H9 (cell line): ENCODE measurements at regions not wholly inside any gene's neighbourhood (a gene's known extent, or its start where the extent isn't known, plus 50 kb on each side); places are given as distances from the start of the nearest gene placed in this dataset.

ENCODE experiments used
- DNase-seq: peaks from one replicate; pipeline ENCODE4 v3.0.0-alpha.2; 2017
- H2AFZ ChIP-seq: one replicate; pipeline ENCODE4 v1.6.1; 2013; ENCODE audit warnings: mild to moderate bottlenecking, low read length, control low read depth, moderate library complexity
- H2AK5ac ChIP-seq: 2 replicates; pipeline ENCODE4 v1.6.1; 2013; ENCODE audit warnings: low read length, control low read depth, mixed read lengths; ENCODE audit not compliant: insufficient read length
- H2BK120ac ChIP-seq: one replicate; pipeline ENCODE4 v1.6.1; 2013; ENCODE audit warnings: low read depth, mild to moderate bottlenecking, low read length, control low read depth, inconsistent platforms; ENCODE audit not compliant: poor library complexity, severe bottlenecking
- H2BK12ac ChIP-seq: 2 replicates; pipeline ENCODE4 v1.6.1; 2013; ENCODE audit warnings: low read length, control low read depth, mixed read lengths, low read depth; ENCODE audit not compliant: insufficient read length
- H2BK15ac ChIP-seq: 2 replicates; pipeline ENCODE4 v1.6.1; 2013; ENCODE audit warnings: low read depth, low read length, control low read depth
- H2BK20ac ChIP-seq: one replicate; pipeline ENCODE4 v1.6.1; 2013; ENCODE audit warnings: low read depth, mild to moderate bottlenecking, low read length, control low read depth, inconsistent platforms; ENCODE audit not compliant: poor library complexity, severe bottlenecking
- H2BK5ac ChIP-seq: 2 replicates; pipeline ENCODE4 v1.6.1; 2013; ENCODE audit warnings: low read length, control low read depth, mixed read lengths; ENCODE audit not compliant: insufficient read length
- H3K14ac ChIP-seq: 2 replicates; pipeline ENCODE4 v1.6.1; 2013; ENCODE audit warnings: low read length, control low read depth; ENCODE audit not compliant: insufficient read depth
- H3K18ac ChIP-seq: 2 replicates; pipeline ENCODE4 v1.6.1; 2013; ENCODE audit warnings: low read depth, mild to moderate bottlenecking, mixed read lengths, low read length, control low read depth; ENCODE audit not compliant: insufficient read length
- H3K23ac ChIP-seq: 2 replicates; pipeline ENCODE4 v1.6.1; 2013; ENCODE audit warnings: low read length, control low read depth, mixed read lengths, low read depth; ENCODE audit not compliant: insufficient read length
- H3K23me2 ChIP-seq: 2 replicates; pipeline ENCODE4 v1.6.1; 2013; ENCODE audit warnings: low read depth, mild to moderate bottlenecking, mixed read lengths, low read length, control low read depth; ENCODE audit not compliant: insufficient read length, poor library complexity, severe bottlenecking
- H3K27ac ChIP-seq: 2 replicates; pipeline ENCODE4 v1.5.1; 2013; ENCODE audit warnings: low read length, control low read depth, mixed read lengths, low read depth; ENCODE audit not compliant: insufficient read length
- H3K27me3 ChIP-seq: 2 replicates; pipeline ENCODE4 v1.6.1; 2013; ENCODE audit warnings: low read length, control low read depth, inconsistent platforms; ENCODE audit not compliant: insufficient read depth
- H3K4ac ChIP-seq: 2 replicates; pipeline ENCODE4 v1.6.1; 2013; ENCODE audit warnings: low read depth, mild to moderate bottlenecking, control low read depth, inconsistent platforms, low read length, moderate library complexity
- H3K4me1 ChIP-seq: 2 replicates; pipeline ENCODE4 v1.6.1; 2013; ENCODE audit warnings: low read length, control low read depth, inconsistent platforms; ENCODE audit not compliant: insufficient read depth
- H3K4me2 ChIP-seq: 2 replicates; pipeline ENCODE4 v1.6.1; 2013; ENCODE audit warnings: low read length, control low read depth, mixed read lengths; ENCODE audit not compliant: insufficient read length, insufficient read depth
- H3K56ac ChIP-seq: 2 replicates; pipeline ENCODE4 v1.6.1; 2013; ENCODE audit warnings: low read depth, mild to moderate bottlenecking, mixed read lengths, low read length, control low read depth; ENCODE audit not compliant: insufficient read length
- H3K79me1 ChIP-seq: 2 replicates; pipeline ENCODE4 v1.6.1; 2013; ENCODE audit warnings: low read depth, mild to moderate bottlenecking, moderate library complexity, low read length, control low read depth, inconsistent platforms; ENCODE audit not compliant: insufficient read depth, poor library complexity, severe bottlenecking
- H3K79me2 ChIP-seq: 2 replicates; pipeline ENCODE4 v1.6.1; 2013; ENCODE audit warnings: low read length, control low read depth, inconsistent platforms; ENCODE audit not compliant: insufficient read depth
- H3K9ac ChIP-seq: 2 replicates; pipeline ENCODE4 v1.6.1; 2013; ENCODE audit warnings: low read length, control low read depth, mixed read lengths; ENCODE audit not compliant: insufficient read length; ENCODE audit errors: extremely low read depth
- H3K9me3 ChIP-seq: one replicate; pipeline ENCODE4 v1.6.1; 2013; ENCODE audit warnings: low read depth, low read length, inconsistent platforms; ENCODE audit not compliant: control insufficient read depth
- H3T11ph ChIP-seq: one replicate; pipeline ENCODE4 v1.6.1; 2013; ENCODE audit warnings: mild to moderate bottlenecking, low read length, control low read depth, inconsistent platforms
- H4K20me1 ChIP-seq: one replicate; pipeline ENCODE4 v1.6.1; 2013; ENCODE audit not compliant: control insufficient read depth, insufficient read length, insufficient read depth
- H4K5ac ChIP-seq: 2 replicates; pipeline ENCODE4 v1.6.1; 2013; ENCODE audit warnings: low read depth, mild to moderate bottlenecking, mixed read lengths, low read length, control low read depth; ENCODE audit not compliant: insufficient read length
- H4K8ac ChIP-seq: replicated peaks from 2 replicates; pipeline ENCODE4 v1.6.1; 2013; ENCODE audit warnings: low read length, control low read depth, mixed read lengths, low read depth; ENCODE audit not compliant: insufficient read length
- H4K91ac ChIP-seq: 2 replicates; pipeline ENCODE4 v1.6.1; 2013; ENCODE audit warnings: low read depth, mild to moderate bottlenecking, moderate library complexity, mixed read lengths, low read length, control low read depth; ENCODE audit not compliant: insufficient read length
- H3K27ac Mint-ChIP-seq, 3 experiments: 2 replicates in 2 of 3; 3 replicates in 1 of 3; pipeline ENCODE4 v1.8.0; 2020 to 2021; ENCODE audit warnings: mixed read lengths in 3 of 3, mild to moderate bottlenecking in 1 of 3, moderate library complexity in 1 of 3
- H3K27me3 Mint-ChIP-seq: 2 replicates; pipeline ENCODE4 v1.8.0; 2021; ENCODE audit warnings: low read depth, mild to moderate bottlenecking, moderate library complexity, mixed read lengths
- H3K36me3 Mint-ChIP-seq, 3 experiments: 2 replicates in 2 of 3; 3 replicates in 1 of 3; pipeline ENCODE4 v1.8.0; 2020 to 2021; ENCODE audit warnings: low read depth in 3 of 3, mixed read lengths in 3 of 3; ENCODE audit not compliant: insufficient read depth in 1 of 3
- H3K4me1 Mint-ChIP-seq, 2 experiments: 2 replicates each; pipeline ENCODE4 v1.8.0; 2020; ENCODE audit warnings: mixed read lengths in 2 of 2
- H3K4me3 Mint-ChIP-seq, 2 experiments: 2 replicates in 1 of 2; 3 replicates in 1 of 2; pipeline ENCODE4 v1.8.0; 2020 to 2021; ENCODE audit warnings: mild to moderate bottlenecking in 2 of 2, mixed read lengths in 2 of 2, moderate library complexity in 1 of 2
- H3K9me3 Mint-ChIP-seq, 2 experiments: 2 replicates in 1 of 2; 3 replicates in 1 of 2; pipeline ENCODE4 v1.8.0; 2020; ENCODE audit warnings: mild to moderate bottlenecking in 2 of 2, mixed read lengths in 2 of 2, moderate library complexity in 1 of 2
- WGBS: extraction: QIAGEN DNeasy Blood & Tissue Kit; methylation state at CpG from one replicate; pipeline ENCODE4 v1.1.7; 2013; ENCODE audit warnings: missing lambda C conversion rate, low lambda C conversion rate, mixed read lengths; ENCODE audit not compliant: insufficient read length; ENCODE audit errors: extremely low coverage; 5-methylcytosine and 5-hydroxymethylcytosine counted together
- TF ChIP-seq, protein P1 (sequence below): fragments of 200-600 bp; sonication (generic); conservative IDR thresholded peaks from 3 replicates; pipeline ENCODE4 v1.8.0; 2021; ENCODE audit warnings: antibody characterized with exemption, mild to moderate bottlenecking

DNA sequence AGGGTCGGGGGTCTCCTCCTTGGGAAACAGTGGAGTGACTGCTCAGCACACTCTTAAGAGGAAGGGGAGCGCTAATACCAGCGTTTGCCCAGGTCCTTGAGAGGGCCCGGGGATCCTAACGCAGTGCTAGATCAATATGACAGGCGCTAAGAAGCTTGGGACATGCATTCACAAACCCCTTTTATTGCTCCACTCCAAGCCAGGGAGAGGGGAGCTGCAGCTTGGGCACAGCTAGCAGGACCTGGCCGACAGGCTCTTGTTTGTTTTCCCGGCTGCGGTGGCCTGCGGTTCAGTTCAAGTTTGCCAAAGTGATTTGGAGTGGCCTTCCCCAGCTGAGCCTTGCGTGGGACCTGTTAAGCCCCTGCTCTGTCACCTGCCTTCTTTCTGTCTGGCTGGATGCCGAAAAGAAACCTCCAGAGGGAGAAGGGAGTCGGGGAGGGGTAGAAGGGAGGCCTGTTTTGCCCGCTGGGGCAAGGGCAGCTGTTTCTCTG is 152.1 kb downstream of the GLI2 start:
- Histone ChIP-seq H3K27me3 (no peaks in the 10 kb centered on the region), H3K4me2 (no peak overlapping the region), H3K23ac (no peak overlapping the region), H2BK12ac (no peak overlapping the region), H2BK15ac (no peak overlapping the region), H4K20me1 (peaks cover 3% of the 10 kb centered on the region), H3K79me1 (peaks cover 4% of the 10 kb centered on the region), H2AFZ (no peak overlapping the region), H3K14ac (no peak overlapping the region; the same call in 1 of the 2 replicates), H2BK20ac (no peak overlapping the region), H3K56ac (no peak overlapping the region), H3K79me2 (peaks cover 1% of the 10 kb centered on the region; the same call in 1 of the 2 replicates), H3T11ph (no peak overlapping the region), H4K5ac (no peak overlapping the region), H2AK5ac (no peak overlapping the region), H3K9ac (no peak overlapping the region), H4K91ac (no peak overlapping the region), H3K18ac (no peak overlapping the region), H3K23me2 (no peaks in the 10 kb centered on the region), H3K4me1 (peaks cover 3% of the 10 kb centered on the region; the same call in 1 of the 2 replicates), H2BK5ac (no peak overlapping the region), H4K8ac (no peak overlapping the region), H3K9me3 (no peaks in the 10 kb centered on the region), H3K27ac (no peak overlapping the region), H3K4ac (no peak overlapping the region), H2BK120ac (no peak overlapping the region)
- Mint-ChIP-seq H3K27ac (peak overlapping the region in 1 of 3 experiments; percentile 67; a peak in 2 of 7 replicates), H3K36me3 (peaks cover 6 to 13% (median 10%) of the 10 kb centered on the region in 3 experiments; a peak in 6 of 7 replicates), H3K4me3 (no peak overlapping the region), H3K27me3 (no peaks in the 10 kb centered on the region; the same call in 1 of the 2 replicates), H3K4me1 (peaks cover 36 to 63% of the 10 kb centered on the region in 2 experiments), H3K9me3 (no peaks in the 10 kb centered on the region)
- TF ChIP-seq, protein P1, sequence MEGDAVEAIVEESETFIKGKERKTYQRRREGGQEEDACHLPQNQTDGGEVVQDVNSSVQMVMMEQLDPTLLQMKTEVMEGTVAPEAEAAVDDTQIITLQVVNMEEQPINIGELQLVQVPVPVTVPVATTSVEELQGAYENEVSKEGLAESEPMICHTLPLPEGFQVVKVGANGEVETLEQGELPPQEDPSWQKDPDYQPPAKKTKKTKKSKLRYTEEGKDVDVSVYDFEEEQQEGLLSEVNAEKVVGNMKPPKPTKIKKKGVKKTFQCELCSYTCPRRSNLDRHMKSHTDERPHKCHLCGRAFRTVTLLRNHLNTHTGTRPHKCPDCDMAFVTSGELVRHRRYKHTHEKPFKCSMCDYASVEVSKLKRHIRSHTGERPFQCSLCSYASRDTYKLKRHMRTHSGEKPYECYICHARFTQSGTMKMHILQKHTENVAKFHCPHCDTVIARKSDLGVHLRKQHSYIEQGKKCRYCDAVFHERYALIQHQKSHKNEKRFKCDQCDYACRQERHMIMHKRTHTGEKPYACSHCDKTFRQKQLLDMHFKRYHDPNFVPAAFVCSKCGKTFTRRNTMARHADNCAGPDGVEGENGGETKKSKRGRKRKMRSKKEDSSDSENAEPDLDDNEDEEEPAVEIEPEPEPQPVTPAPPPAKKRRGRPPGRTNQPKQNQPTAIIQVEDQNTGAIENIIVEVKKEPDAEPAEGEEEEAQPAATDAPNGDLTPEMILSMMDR = no peak
- DNase-seq = no peak
- no CpG with 5 or more reads among the region's 14 CpGs for WGBS
